ENCODE measurements at regions not wholly inside any gene's neighbourhood (a gene's known extent, or its start where the extent isn't known, plus 50 kb on each side); places are given as distances from the start of the nearest gene placed in this dataset.
A peak's percentile ranks its signal among the peaks of the same experiment; 100 is the strongest.

GRCh38 chr7:117937753-117938483 lies 64.7 kb upstream of the CTTNBP2 start:
- Histone ChIP-seq H3K4me2 (no peak overlapping the region), H3K27ac (no peak overlapping the region), H3K36me3 (replicated peaks; ENCODE audit: insufficient read depth, low read depth) (no peaks in the 10 kb centered on the region), H3K4me3 (no peak overlapping the region), H2AFZ (no peak overlapping the region), H3K79me2 (no peaks in the 10 kb centered on the region), H4K20me1 (ENCODE audit: insufficient read depth, poor library complexity, severe bottlenecking) (no peaks in the 10 kb centered on the region), H3K27me3 (no peaks in the 10 kb centered on the region), H3K9me3 (ENCODE audit: low read depth) (no peaks in the 10 kb centered on the region), H3K9me2 (replicated peaks; ENCODE audit: insufficient read depth) (no peaks in the 10 kb centered on the region), H3K4me1 (ENCODE audit: insufficient read depth) (no peaks in the 10 kb centered on the region)
- DNase-seq (ENCODE audit: low spot score): peak; percentile 19
- TF ChIP-seq EZH2phosphoT487 (IDR thresholded peaks at IDR 0.05; ENCODE audit: low read depth, severe bottlenecking, unreplicated experiment) (no peak), EZH2 (IDR thresholded peaks at IDR 0.05; ENCODE audit: borderline replicate concordance) (no peak)
- TF ChIP-seq, protein P1, sequence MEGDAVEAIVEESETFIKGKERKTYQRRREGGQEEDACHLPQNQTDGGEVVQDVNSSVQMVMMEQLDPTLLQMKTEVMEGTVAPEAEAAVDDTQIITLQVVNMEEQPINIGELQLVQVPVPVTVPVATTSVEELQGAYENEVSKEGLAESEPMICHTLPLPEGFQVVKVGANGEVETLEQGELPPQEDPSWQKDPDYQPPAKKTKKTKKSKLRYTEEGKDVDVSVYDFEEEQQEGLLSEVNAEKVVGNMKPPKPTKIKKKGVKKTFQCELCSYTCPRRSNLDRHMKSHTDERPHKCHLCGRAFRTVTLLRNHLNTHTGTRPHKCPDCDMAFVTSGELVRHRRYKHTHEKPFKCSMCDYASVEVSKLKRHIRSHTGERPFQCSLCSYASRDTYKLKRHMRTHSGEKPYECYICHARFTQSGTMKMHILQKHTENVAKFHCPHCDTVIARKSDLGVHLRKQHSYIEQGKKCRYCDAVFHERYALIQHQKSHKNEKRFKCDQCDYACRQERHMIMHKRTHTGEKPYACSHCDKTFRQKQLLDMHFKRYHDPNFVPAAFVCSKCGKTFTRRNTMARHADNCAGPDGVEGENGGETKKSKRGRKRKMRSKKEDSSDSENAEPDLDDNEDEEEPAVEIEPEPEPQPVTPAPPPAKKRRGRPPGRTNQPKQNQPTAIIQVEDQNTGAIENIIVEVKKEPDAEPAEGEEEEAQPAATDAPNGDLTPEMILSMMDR (IDR thresholded peaks at IDR 0.05; ENCODE audit: poor library complexity): no peak
- 52% methylated on average over 2 of the region's 2 CpGs for WGBS (ENCODE audit: low lambda C conversion rate, missing lambda C conversion rate)

DNA sequence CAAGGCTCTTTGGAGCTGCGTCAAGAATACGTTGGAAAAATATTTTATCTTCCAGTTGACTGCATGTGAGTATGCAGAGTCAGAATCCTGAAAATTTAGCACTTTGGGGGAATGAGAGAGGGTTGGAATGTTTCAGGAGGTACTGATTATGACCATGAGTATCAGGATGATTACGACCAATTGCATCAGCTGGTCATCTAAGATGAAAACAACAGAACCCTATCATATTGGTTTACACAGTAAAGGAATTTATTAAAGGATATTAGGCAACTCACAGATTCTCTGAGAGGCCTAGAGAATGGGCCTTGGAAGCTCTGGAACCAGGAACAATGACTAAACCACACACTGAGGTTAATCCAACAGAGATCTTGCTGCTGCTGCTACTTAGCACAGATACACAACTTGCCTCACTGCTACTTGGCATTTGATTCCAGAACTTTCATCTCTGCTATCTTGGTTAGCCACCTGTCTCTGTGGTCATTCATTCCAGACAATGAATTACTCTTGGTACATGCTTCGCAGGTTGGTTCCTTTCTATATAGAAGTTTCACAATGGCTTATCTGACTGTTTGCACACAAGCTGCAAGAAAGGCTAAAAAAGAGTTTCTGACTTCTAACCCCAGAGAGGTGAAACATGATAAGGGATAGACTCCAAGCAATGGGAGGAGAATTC lies 68.0 kb upstream of the CTTNBP2 start:
- no peaks in the 10 kb centered on the region for H3K4me1 ChIP-seq (ENCODE audit: insufficient read depth)
- H3K79me2 ChIP-seq: no peaks in the 10 kb centered on the region
- no peak overlapping the region for H2AFZ ChIP-seq
- H3K36me3 ChIP-seq (replicated peaks; ENCODE audit: insufficient read depth, low read depth): no peaks in the 10 kb centered on the region
- no peak overlapping the region for H3K4me3 ChIP-seq
- H3K27ac ChIP-seq: no peak overlapping the region
- 93% methylated on average over 4 of the region's 4 CpGs for WGBS (ENCODE audit: low lambda C conversion rate, missing lambda C conversion rate)
- no peaks in the 10 kb centered on the region for H3K9me2 ChIP-seq (replicated peaks; ENCODE audit: insufficient read depth)
- DNase-seq (ENCODE audit: low spot score): no peak
- H3K9me3 ChIP-seq (ENCODE audit: low read depth): no peaks in the 10 kb centered on the region
- TF ChIP-seq EZH2phosphoT487 (IDR thresholded peaks at IDR 0.05; ENCODE audit: low read depth, severe bottlenecking, unreplicated experiment): no peak
- TF ChIP-seq, protein P1 (IDR thresholded peaks at IDR 0.05; ENCODE audit: poor library complexity): no peak
- TF ChIP-seq EZH2 (IDR thresholded peaks at IDR 0.05; ENCODE audit: borderline replicate concordance): no peak
- no peaks in the 10 kb centered on the region for H3K27me3 ChIP-seq
- H3K4me2 ChIP-seq: no peak overlapping the region
- no peaks in the 10 kb centered on the region for H4K20me1 ChIP-seq (ENCODE audit: insufficient read depth, poor library complexity, severe bottlenecking)

DNA sequence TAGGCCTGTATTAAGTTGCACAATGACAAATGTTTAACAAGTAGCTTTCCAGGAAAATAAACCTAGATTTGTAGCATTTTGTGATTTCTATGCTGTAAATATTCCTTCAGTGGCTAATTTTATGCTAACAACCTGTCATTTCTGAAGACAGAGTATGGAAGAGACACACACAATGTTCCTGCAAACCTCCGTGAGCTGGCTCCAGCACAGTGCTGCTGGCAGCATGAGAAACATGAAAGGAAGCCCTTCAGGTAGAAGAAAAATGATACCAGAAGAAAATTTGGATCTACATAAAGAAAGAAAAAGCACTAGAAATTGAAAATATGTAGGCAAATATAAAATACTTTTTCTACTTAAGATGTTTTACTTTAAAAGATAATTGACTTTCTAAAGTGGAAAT lies 69.5 kb upstream of the CTTNBP2 start:
- 84% methylated on average over 1 of the region's 1 CpG for whole genome bisulfite sequencing (ENCODE audit: low lambda C conversion rate, missing lambda C conversion rate)
- Histone ChIP-seq H3K36me3 (replicated peaks; ENCODE audit: insufficient read depth, low read depth) (no peaks in the 10 kb centered on the region), H3K4me1 (ENCODE audit: insufficient read depth) (no peaks in the 10 kb centered on the region), H3K9me2 (replicated peaks; ENCODE audit: insufficient read depth) (no peaks in the 10 kb centered on the region), H3K79me2 (no peaks in the 10 kb centered on the region), H3K27me3 (no peaks in the 10 kb centered on the region), H3K9me3 (ENCODE audit: low read depth) (no peaks in the 10 kb centered on the region), H3K4me3 (no peak overlapping the region), H2AFZ (no peak overlapping the region), H4K20me1 (ENCODE audit: insufficient read depth, poor library complexity, severe bottlenecking) (no peaks in the 10 kb centered on the region), H3K4me2 (no peak overlapping the region), H3K27ac (no peak overlapping the region)
- DNase-seq (ENCODE audit: low spot score): no peak
- TF ChIP-seq, protein P1 (IDR thresholded peaks at IDR 0.05; ENCODE audit: poor library complexity): no peak
- no peak for TF ChIP-seq EZH2phosphoT487 (IDR thresholded peaks at IDR 0.05; ENCODE audit: low read depth, severe bottlenecking, unreplicated experiment)
- TF ChIP-seq EZH2 (IDR thresholded peaks at IDR 0.05; ENCODE audit: borderline replicate concordance): no peak
